ENCODE measurements at regions not wholly inside any gene's neighbourhood (a gene's known extent, or its start where the extent isn't known, plus 50 kb on each side); places are given as distances from the start of the nearest gene placed in this dataset.
A peak's percentile ranks its signal among the peaks of the same experiment; 100 is the strongest.

- TF ChIP-seq, protein P1, sequence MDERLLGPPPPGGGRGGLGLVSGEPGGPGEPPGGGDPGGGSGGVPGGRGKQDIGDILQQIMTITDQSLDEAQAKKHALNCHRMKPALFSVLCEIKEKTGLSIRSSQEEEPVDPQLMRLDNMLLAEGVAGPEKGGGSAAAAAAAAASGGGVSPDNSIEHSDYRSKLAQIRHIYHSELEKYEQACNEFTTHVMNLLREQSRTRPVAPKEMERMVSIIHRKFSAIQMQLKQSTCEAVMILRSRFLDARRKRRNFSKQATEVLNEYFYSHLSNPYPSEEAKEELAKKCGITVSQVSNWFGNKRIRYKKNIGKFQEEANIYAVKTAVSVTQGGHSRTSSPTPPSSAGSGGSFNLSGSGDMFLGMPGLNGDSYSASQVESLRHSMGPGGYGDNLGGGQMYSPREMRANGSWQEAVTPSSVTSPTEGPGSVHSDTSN (CRISPR knock-in tag; IDR thresholded peaks at IDR 0.05; ENCODE audit: low read depth), result no peak
- TF ChIP-seq, protein P1 (tag; conservative IDR thresholded peaks at IDR 0.05; ENCODE audit: low read depth), result no peak
- no peak for TF ChIP-seq CEBPG (CRISPR knock-in tag; IDR thresholded peaks at IDR 0.05)
- peak; percentile 71 to 72 for TF ChIP-seq CEBPG (tag; conservative IDR thresholded peaks at IDR 0.05 in 1 of 2, IDR thresholded peaks at IDR 0.05 in 1 of 2)
Observed at GRCh38 chr9:83188277-83188676, 125.3 kb upstream of the RASEF start (continued).

DNA sequence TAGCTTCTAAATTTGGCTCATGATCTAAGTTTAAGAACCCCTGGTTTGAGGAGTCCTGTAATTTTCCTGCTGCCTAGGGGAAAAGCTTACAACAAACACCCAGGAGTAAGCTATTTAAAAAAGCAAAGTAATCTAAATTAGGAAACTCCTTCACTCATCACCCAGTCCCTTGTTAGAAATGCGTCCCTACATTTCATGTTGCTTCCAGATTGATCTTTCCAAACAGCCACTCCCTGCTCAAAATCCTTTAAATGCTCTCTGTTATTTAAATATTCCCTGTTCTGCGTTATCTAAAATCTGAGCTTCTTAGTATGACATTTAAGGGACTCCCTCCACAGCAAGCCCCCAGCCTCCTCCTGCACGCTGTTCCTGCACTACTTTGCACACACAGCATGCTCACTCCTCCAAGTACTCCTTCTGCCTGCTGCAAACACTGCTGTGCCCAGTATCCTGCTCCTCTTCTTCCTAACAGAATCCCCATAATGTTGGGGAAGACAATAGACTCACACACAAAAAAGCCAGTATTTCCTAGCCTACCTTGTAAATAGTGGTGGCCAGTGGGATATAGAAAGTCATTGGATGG lies 123.3 kb upstream of the RASEF start:
- Histone ChIP-seq H3K4me1 (replicated peaks in 1 of 2; ENCODE audit: control insufficient read depth in 2 of 2, insufficient read depth in 2 of 2, low read length in 2 of 2) (no peaks in the 10 kb centered on the region), H3K36me3 (ENCODE audit: control insufficient read depth, insufficient read depth, low read length) (no peaks in the 10 kb centered on the region), H3K4me3 (no peak overlapping the region), H3K9me3 (replicated peaks; ENCODE audit: control insufficient read depth, insufficient read depth, low read depth, low read length) (no peaks in the 10 kb centered on the region), H3K27ac (ENCODE audit: extremely low read depth, low read depth, low read length) (no peak overlapping the region), H3K9ac (ENCODE audit: insufficient read depth in 1 of 2, low read depth in 2 of 2, low read length in 2 of 2) (no peak overlapping the region), H4K20me1 (replicated peaks; ENCODE audit: control insufficient read depth, insufficient read depth, low read length) (no peaks in the 10 kb centered on the region), H3K9me1 (ENCODE audit: control insufficient read depth, insufficient read depth, low read length) (no peaks in the 10 kb centered on the region), H3K27me3 (ENCODE audit: control insufficient read depth in 2 of 2, insufficient read depth in 2 of 2, low read length in 2 of 2) (no peaks in the 10 kb centered on the region), H3K4me2 (ENCODE audit: insufficient read depth, low read length) (no peak overlapping the region), H3K79me2 (ENCODE audit: control insufficient read depth, insufficient read depth, low read length) (no peaks in the 10 kb centered on the region), H2AFZ (ENCODE audit: low read depth, low read length) (no peak overlapping the region)
- in situ Hi-C loops (cut with MboI) (no loop called here), intact Hi-C loops (cut with micrococcal nuclease) (no loop called here)
- no peak for FAIRE-seq
- DNase-seq (ENCODE audit: extremely low read depth in 1 of 4, low spot score in 3 of 4), result no peak
- ATAC-seq, result no peak
- 0% methylated on average over 3 of the region's 3 CpGs for WGBS (ENCODE audit: insufficient coverage, low coverage, missing lambda C conversion rate)
- POLR2A ChIA-PET, result no interaction called here
- CTCF ChIA-PET (ENCODE audit: low intra/inter-chr PET ratio), result no interaction called here
- no TSS peak for BruUV-seq (replicated peaks)
- TF ChIP-seq RB1 (IDR thresholded peaks at IDR 0.05; ENCODE audit: low read depth) (no peak), SRF (CRISPR knock-in tag; IDR thresholded peaks at IDR 0.05) (no peak), ARHGAP35 (IDR thresholded peaks at IDR 0.05; ENCODE audit: partially characterized antibody) (no peak), CBFB (CRISPR knock-in tag; IDR thresholded peaks at IDR 0.05) (no peak), ZNF217 (CRISPR knock-in tag; IDR thresholded peaks at IDR 0.05) (no peak), HMG20A (CRISPR knock-in tag; conservative IDR thresholded peaks at IDR 0.05) (no peak), THRAP3 (IDR thresholded peaks at IDR 0.05; ENCODE audit: borderline replicate concordance) (no peak), GABPB2 (CRISPR knock-in tag; conservative IDR thresholded peaks at IDR 0.05) (no peak), MXI1 (IDR thresholded peaks at IDR 0.05; ENCODE audit: low read depth, low read length) (no peak)

Data from K562 (cell line).